GM10248 (cell line): ENCODE measurements at regions not wholly inside any gene's neighbourhood (a gene's known extent, or its start where the extent isn't known, plus 50 kb on each side); places are given as distances from the start of the nearest gene placed in this dataset.

Experiments
- CTCF ChIA-PET: fragments of 300-600 bp; sonication (Branson Sonifier 250); formaldehyde crosslinking; extraction: SDS; loops from one replicate; lab custom pipeline; 2021; ENCODE audit warnings: antibody characterized with exemption; lab: Yijun Ruan, JAX
- POLR2A ChIA-PET: fragments of 350-650 bp; sonication (Branson Sonifier 250); formaldehyde crosslinking; extraction: SDS; loops from one replicate; lab custom pipeline; 2020; ENCODE audit warnings: antibody characterized with exemption; lab: Yijun Ruan, JAX
- DNase-seq: peaks from one replicate; pipeline ENCODE4 v3.0.0; 2012; ENCODE audit errors: extremely low spot score
- TF ChIP-seq, protein P1 (sequence below): IDR thresholded peaks from 2 replicates; pipeline ENCODE4 v1.5.1; 2012; ENCODE audit warnings: mild to moderate bottlenecking, low read depth; ENCODE audit errors: extremely low read depth, missing control alignments, control extremely low read depth

DNA sequence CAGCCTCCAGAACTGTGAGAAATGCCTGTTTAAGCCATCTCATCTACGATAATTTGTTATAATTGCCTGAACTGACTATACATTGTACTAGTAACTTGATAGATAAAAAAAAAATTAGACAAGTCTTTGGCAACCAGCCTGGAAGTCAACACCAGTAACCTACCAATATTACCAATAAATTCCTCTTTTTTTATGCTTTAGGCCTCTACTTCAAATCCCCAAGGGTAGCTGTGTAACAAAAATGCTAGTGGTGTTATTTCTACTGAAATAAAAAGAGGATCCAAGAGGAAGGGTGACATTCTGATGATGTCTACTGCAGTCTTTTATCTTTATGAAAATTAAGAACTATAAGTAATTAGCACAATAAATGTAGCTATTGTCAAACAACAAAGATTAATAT, 151.7 kb upstream of the SAMSN1 start:
- DNase-seq = no peak
- TF ChIP-seq, protein P1, sequence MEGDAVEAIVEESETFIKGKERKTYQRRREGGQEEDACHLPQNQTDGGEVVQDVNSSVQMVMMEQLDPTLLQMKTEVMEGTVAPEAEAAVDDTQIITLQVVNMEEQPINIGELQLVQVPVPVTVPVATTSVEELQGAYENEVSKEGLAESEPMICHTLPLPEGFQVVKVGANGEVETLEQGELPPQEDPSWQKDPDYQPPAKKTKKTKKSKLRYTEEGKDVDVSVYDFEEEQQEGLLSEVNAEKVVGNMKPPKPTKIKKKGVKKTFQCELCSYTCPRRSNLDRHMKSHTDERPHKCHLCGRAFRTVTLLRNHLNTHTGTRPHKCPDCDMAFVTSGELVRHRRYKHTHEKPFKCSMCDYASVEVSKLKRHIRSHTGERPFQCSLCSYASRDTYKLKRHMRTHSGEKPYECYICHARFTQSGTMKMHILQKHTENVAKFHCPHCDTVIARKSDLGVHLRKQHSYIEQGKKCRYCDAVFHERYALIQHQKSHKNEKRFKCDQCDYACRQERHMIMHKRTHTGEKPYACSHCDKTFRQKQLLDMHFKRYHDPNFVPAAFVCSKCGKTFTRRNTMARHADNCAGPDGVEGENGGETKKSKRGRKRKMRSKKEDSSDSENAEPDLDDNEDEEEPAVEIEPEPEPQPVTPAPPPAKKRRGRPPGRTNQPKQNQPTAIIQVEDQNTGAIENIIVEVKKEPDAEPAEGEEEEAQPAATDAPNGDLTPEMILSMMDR = no peak
- CTCF ChIA-PET = interaction anchor here (1.3 to 2.2 kb wide), 2 partner anchors 9 to 20 kb away, joined by 3 to 5 read pairs; no protein-coding TSS in a partner anchor
- POLR2A ChIA-PET = no interaction called here

DNA sequence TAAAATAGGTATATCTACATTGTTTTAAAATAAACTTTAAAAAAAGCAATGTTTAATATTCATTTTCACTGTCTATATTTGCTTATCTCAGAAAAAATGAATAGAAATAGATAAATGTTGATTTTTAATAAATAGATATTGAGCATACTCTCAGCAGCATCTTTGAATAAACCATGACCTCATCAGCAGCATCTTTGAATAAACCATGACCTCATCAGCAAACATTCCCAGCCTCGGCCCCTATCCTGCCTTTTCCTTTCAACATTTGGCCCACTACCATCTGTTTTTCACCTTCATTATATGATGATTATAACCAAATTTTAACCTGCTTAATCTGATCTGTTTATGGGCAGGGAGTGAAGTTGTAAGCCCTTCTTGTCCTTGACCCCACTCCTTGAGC, 148.7 kb upstream of the SAMSN1 start:
- ChIA-PET CTCF (no interaction called here), POLR2A (no interaction called here)
- TF ChIP-seq, protein P1 = no peak
- no peak for DNase-seq

DNA sequence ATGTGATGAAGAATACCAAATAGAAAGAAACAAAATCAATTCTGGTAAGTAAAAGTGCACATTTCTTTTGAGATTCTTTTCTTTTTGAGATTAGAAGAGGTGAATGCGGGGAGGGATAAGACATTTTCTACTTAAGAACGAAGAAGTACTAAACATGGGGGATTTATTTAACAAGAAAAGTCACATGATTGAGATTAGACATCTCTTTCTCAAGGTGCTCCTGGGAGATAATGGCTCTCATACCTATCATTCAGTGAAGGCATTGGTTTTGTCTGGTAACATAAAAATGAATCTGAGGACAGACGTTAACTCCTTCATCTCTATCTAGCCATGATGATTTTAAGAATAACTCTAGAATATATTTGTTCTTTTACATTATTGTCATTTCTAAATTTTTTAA, 147.9 kb upstream of the SAMSN1 start:
- TF ChIP-seq, protein P1 = no peak
- ChIA-PET CTCF (no interaction called here), POLR2A (no interaction called here)
- DNase-seq = no peak

DNA sequence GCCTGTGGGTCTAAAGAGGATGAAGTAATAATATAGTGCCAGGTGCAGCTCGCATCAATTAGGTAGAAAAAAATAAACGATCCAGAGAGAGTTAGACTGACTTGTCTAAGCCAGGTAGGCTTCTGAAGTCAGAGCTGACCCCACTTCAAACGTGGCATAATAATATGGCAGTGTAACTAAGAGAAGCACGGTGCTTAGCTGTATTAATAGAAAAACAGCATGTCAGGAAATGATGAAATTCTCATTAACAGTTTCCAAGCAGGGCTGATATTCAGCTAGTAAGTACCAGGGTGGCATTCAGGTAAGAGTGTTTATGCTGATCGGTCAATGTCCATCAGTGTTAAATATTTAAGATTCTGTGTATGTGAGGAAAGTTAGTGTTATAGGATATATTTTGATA, 145.8 kb upstream of the SAMSN1 start:
- DNase-seq = no peak
- POLR2A ChIA-PET = no interaction called here
- CTCF ChIA-PET = interaction anchor here (0.8 kb wide), 1 partner anchor 120 kb away, joined by 3 read pairs; no protein-coding TSS in a partner anchor
- TF ChIP-seq, protein P1 = no peak

DNA sequence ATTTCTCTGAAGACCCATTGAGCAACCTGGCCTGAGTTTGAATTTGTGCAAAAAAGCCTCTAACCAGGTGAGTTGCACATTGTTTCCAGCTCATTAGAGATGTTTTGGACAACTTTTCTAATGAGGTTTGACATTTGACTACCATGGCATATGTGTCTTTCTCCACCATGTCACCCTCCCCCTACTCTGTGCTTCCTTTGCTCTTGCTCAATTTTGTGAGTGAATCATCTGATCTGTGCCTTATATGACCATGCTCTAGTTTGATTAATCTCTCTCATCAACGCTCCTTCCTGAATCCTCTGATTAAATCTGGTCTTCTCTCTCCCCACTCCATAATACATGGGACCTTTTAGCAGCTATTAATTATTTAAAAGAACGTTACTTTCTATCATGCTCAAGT, 144.8 kb upstream of the SAMSN1 start:
- ChIA-PET CTCF (no interaction called here), POLR2A (no interaction called here)
- TF ChIP-seq, protein P1 = no peak
- DNase-seq = no peak

DNA sequence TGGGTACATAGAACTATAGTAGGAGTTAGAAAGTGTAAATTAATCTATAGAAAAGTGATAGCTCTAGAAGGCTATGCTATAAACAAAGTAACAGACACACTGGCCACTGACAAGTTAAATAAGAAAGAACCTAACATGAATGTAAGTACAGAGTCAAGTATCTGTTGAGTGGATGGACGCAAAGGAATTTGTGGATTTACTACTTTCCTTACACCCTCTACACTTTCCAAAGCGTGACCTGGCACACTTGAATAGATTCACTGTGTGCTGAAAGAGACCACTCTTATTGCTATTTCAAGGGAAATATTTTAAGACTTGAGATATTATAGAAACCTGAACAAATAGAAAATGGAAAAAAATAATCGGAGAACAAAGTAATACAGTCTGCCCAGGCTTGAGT, 142.8 kb upstream of the SAMSN1 start:
- ChIA-PET POLR2A (no interaction called here), CTCF (no interaction called here)
- no peak for DNase-seq
- TF ChIP-seq, protein P1 = no peak

DNA sequence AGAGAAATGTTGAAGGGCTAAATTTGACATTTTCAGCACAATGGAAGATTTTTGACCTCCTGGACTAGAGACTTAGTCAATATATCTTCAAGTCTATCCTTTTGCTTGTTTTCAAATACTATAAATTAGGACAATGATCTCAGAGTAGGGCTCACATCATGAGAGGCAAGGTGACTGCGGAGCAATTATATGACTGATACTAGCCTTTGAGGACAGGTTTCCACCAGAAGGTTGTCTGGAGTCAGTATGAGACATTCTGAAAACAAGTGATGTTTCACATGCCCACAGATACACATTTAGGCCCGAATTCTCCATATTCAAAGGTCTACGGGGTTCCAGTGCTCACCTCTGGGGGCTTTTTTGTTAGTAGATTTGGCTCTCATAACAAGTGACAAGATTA, 142.3 kb upstream of the SAMSN1 start:
- TF ChIP-seq, protein P1 = no peak
- DNase-seq = no peak
- POLR2A ChIA-PET = no interaction called here
- CTCF ChIA-PET = interaction anchor here (1.0 to 2.6 kb wide), 7 partner anchors 11 to 163 kb away, joined by 3 to 14 read pairs (median 3); no protein-coding TSS in a partner anchor
